Mucosa of descending colon (tissue), 3 donors: ENCODE measurements at regions not wholly inside any gene's neighbourhood (a gene's known extent, or its start where the extent isn't known, plus 50 kb on each side); places are given as distances from the start of the nearest gene placed in this dataset.
A peak's percentile ranks its signal among the peaks of the same experiment; 100 is the strongest.

ENCODE experiments used
- ATAC-seq: fragments of 200-7000 bp; cut with Tn5 transposase; one replicate; pipeline ENCODE4 v1.9.1; 2020; ENCODE audit warnings: mild to moderate bottlenecking, moderate library complexity
- DNase-seq, 3 donors: peaks; one replicate each; pipeline ENCODE4 v3.0.0-alpha.2; 2020
- H3K36me3 ChIP-seq: fragments of 200-600 bp; one replicate; pipeline ENCODE4 v1.8.0; 2021; ENCODE audit warnings: low read depth, mild to moderate bottlenecking
- H3K4me1 ChIP-seq: fragments of 200-600 bp; one replicate; pipeline ENCODE4 v1.8.0; 2021; ENCODE audit warnings: low read depth, mild to moderate bottlenecking
- H3K4me3 ChIP-seq: fragments of 200-600 bp; one replicate; pipeline ENCODE4 v1.8.0; 2021; ENCODE audit warnings: mild to moderate bottlenecking
- H3K9me3 ChIP-seq: fragments of 200-600 bp; one replicate; pipeline ENCODE4 v1.8.0; 2021; ENCODE audit warnings: mild to moderate bottlenecking
- CTCF ChIP-seq: fragments of 200-600 bp; IDR thresholded peaks from one replicate; pipeline ENCODE4 v1.8.0; 2022; ENCODE audit warnings: antibody characterized with exemption, mild to moderate bottlenecking
- intact Hi-C, 2 donors: fragments of 100-400 bp; cut with DNase I in 1 of 2; cut with micrococcal nuclease in 1 of 2; formaldehyde crosslinking; loops; one replicate each; pipeline versions ENCODE4 v1.11.0 to v1.11.1; 2022; cut with DNase I, micrococcal nuclease
- donor health status: DM: no; HTN: no; CAD: no; lungs with moderate emphysema.
- donor health status: DM: no; HTN: no; CAD: no.
- donor health status: DM: no; HTN: yes; CAD: no.

- Histone ChIP-seq H3K9me3 (no peaks in the 10 kb centered on the region), H3K4me1 (no peaks in the 10 kb centered on the region), H3K4me3 (no peak overlapping the region), H3K36me3 (no peaks in the 10 kb centered on the region)
- DNase-seq (no peak), ATAC-seq (no peak)
- no peak for TF ChIP-seq CTCF
- intact Hi-C loops: no loop called here
These were observed 97.1 kb upstream of the TAF11L2 start for GRCh38 chr5:17400724-17401469.

GRCh38 chr5:17401470-17402288 lies 96.4 kb upstream of the TAF11L2 start:
- DNase-seq: no peak
- no peaks in the 10 kb centered on the region for H3K36me3 ChIP-seq
- H3K9me3 ChIP-seq: no peaks in the 10 kb centered on the region
- no peak for TF ChIP-seq CTCF
- no peak overlapping the region for H3K4me3 ChIP-seq
- no peaks in the 10 kb centered on the region for H3K4me1 ChIP-seq
- intact Hi-C loops: no loop called here
- ATAC-seq: peak; percentile 8

- no peaks in the 10 kb centered on the region for H3K4me1 ChIP-seq
- intact Hi-C loops: no loop called here
- no peaks in the 10 kb centered on the region for H3K9me3 ChIP-seq
- DNase-seq (no peak), ATAC-seq (no peak)
- no peaks in the 10 kb centered on the region for H3K36me3 ChIP-seq
- TF ChIP-seq CTCF: no peak
- H3K4me3 ChIP-seq: no peak overlapping the region
These were observed 95.5 kb upstream of the TAF11L2 start for GRCh38 chr5:17402289-17403121.

GRCh38 chr5:17403695-17404490 lies 94.1 kb upstream of the TAF11L2 start:
- Histone ChIP-seq H3K36me3 (no peaks in the 10 kb centered on the region), H3K9me3 (no peaks in the 10 kb centered on the region), H3K4me1 (no peaks in the 10 kb centered on the region), H3K4me3 (no peak overlapping the region)
- DNase-seq: no peak
- no peak for TF ChIP-seq CTCF
- ATAC-seq: no peak
- intact Hi-C loops: no loop called here

GRCh38 chr5:17405976-17406375 lies 92.1 kb upstream of the TAF11L2 start:
- no peaks in the 10 kb centered on the region for H3K9me3 ChIP-seq
- H3K4me1 ChIP-seq: no peaks in the 10 kb centered on the region
- ATAC-seq (no peak), DNase-seq (no peak)
- H3K36me3 ChIP-seq: no peaks in the 10 kb centered on the region
- H3K4me3 ChIP-seq: no peak overlapping the region
- no peak for TF ChIP-seq CTCF
- intact Hi-C loops: no loop called here
